ENCODE measurements at regions not wholly inside any gene's neighbourhood (a gene's known extent, or its start where the extent isn't known, plus 50 kb on each side); places are given as distances from the start of the nearest gene placed in this dataset.

- TF ChIP-seq CTCF (IDR thresholded peaks at IDR 0.05) (no peak), POLR2A (IDR thresholded peaks at IDR 0.05) (no peak)
These were observed 136.9 kb upstream of the GUCY1A1 start for GRCh38 chr4:155529716-155530115.

All from uterus (tissue), 2 donors.